BE2C (cell line): ENCODE measurements at regions not wholly inside any gene's neighbourhood (a gene's known extent, or its start where the extent isn't known, plus 50 kb on each side); places are given as distances from the start of the nearest gene placed in this dataset.

Experiments used
- DNase-seq: peaks from one replicate; pipeline ENCODE4 v3.0.0-alpha.2; 2020
- H3K27me3 ChIP-seq: fragments of 250-450 bp; sonication (Bioruptor Pico); 2 replicates; pipeline ENCODE4 v1.5.1; 2020; ENCODE audit warnings: mild to moderate bottlenecking
- H3K36me3 ChIP-seq: fragments of 250-450 bp; sonication (Bioruptor Pico); 2 replicates; pipeline ENCODE4 v1.5.1; 2020; ENCODE audit warnings: mild to moderate bottlenecking
- H3K4me1 ChIP-seq: fragments of 250-450 bp; sonication (Bioruptor Pico); 2 replicates; pipeline ENCODE4 v1.5.1; 2020
- H3K4me3 ChIP-seq: 2 replicates; pipeline ENCODE4 v1.5.1; 2011; ENCODE audit warnings: low read depth, low read length
- H3K9me3 ChIP-seq: fragments of 250-450 bp; sonication (Bioruptor Pico); 2 replicates; pipeline ENCODE4 v1.5.1; 2020
- TF ChIP-seq, protein P1 (sequence below): IDR thresholded peaks from 2 replicates; pipeline ENCODE4 v1.5.1; 2012; ENCODE audit warnings: mild to moderate bottlenecking, low read depth, low read length

DNA sequence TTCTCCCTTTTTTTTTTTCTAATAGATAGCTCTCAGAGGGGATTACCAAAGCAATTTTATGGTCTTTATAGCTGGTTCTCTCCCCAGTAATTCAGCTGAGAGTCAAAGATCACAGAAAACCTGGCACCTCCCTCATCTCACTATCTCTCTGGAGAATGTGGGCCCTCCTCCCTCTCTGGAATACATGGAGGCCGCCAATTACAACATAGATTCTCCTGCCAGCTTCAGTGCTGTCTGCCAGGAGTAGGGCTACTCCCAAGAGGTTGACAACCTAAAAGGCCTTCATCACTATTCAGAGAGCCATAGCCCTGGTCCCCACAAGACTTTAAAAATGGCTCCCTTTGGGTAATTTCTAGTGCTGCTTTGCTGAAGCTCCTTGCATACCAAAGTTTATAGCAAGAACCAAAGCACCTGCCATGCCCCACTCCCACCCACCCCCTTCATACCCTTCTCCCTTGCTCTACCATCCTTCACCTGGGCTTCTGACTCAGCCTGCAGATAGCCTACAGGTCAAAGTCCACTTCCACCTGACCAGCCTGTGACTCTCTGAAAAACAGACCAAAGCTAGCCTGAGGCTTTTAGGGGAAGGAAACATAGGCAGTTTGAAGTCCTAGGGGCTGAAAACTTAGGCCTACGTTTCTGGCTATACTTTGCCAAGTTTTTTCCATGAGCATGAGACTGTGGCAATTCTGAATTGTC is 472.3 kb downstream of the TNS1 start:
- H3K27me3 ChIP-seq, result no peaks in the 10 kb centered on the region
- no peaks in the 10 kb centered on the region for H3K9me3 ChIP-seq
- no peaks in the 10 kb centered on the region for H3K36me3 ChIP-seq
- DNase-seq, result no peak
- H3K4me3 ChIP-seq, result no peak overlapping the region
- TF ChIP-seq, protein P1, sequence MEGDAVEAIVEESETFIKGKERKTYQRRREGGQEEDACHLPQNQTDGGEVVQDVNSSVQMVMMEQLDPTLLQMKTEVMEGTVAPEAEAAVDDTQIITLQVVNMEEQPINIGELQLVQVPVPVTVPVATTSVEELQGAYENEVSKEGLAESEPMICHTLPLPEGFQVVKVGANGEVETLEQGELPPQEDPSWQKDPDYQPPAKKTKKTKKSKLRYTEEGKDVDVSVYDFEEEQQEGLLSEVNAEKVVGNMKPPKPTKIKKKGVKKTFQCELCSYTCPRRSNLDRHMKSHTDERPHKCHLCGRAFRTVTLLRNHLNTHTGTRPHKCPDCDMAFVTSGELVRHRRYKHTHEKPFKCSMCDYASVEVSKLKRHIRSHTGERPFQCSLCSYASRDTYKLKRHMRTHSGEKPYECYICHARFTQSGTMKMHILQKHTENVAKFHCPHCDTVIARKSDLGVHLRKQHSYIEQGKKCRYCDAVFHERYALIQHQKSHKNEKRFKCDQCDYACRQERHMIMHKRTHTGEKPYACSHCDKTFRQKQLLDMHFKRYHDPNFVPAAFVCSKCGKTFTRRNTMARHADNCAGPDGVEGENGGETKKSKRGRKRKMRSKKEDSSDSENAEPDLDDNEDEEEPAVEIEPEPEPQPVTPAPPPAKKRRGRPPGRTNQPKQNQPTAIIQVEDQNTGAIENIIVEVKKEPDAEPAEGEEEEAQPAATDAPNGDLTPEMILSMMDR, result no peak
- H3K4me1 ChIP-seq, result no peaks in the 10 kb centered on the region

DNA sequence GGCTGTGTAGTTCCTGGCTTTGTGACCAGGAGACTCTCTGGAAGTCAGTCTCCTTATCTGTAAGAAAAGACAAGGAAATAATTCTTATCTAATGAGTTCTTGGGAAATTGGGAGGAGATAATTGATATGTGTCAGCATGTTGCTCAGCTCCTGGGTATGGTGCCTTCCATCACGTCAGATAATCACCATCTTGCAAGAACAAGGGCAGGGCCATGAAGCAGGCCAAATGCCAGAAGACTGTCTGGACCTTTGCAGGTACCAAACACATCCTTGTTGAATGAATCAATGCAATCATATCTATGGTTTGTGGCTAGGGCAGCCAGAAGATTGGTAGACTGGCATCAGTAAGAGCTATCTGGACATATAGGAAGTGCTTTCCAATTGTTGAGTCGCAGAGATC is 473.5 kb downstream of the TNS1 start:
- H3K9me3 ChIP-seq, result no peaks in the 10 kb centered on the region
- no peak for DNase-seq
- TF ChIP-seq, protein P1, result no peak
- no peak overlapping the region for H3K4me3 ChIP-seq
- H3K4me1 ChIP-seq, result no peaks in the 10 kb centered on the region
- no peaks in the 10 kb centered on the region for H3K27me3 ChIP-seq
- no peaks in the 10 kb centered on the region for H3K36me3 ChIP-seq

DNA sequence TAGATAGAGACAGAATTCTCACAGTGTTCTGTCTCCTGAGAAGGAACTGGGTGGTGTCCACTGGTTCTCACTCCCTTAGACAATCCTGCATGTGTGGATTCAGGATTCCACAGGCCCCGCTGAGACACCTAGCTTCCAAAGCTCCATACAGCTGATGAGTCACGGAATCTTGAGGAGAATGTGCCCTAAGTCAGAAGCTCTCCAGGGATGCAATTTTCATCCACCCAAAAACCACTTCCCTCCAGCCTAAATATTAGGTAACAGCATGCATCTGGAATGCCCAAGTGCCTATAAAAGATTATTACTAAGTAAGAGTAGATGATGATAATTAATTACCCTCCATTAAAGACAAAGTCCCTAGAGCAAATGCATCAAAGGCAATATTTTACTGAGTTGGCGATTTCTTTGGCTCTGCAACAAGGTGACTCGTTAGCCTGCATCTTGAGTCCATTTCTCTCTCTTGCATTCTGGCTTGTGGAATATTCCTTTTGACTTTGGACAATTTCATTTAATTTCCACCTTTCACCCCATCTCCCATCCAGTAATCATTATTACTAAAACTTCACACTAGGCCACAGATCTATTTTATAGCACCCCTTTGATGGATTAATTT is 475.1 kb downstream of the TNS1 start:
- Histone ChIP-seq H3K4me1 (no peaks in the 10 kb centered on the region), H3K4me3 (no peak overlapping the region), H3K36me3 (no peaks in the 10 kb centered on the region), H3K27me3 (no peaks in the 10 kb centered on the region), H3K9me3 (no peaks in the 10 kb centered on the region)
- DNase-seq, result no peak
- TF ChIP-seq, protein P1, result no peak

DNA sequence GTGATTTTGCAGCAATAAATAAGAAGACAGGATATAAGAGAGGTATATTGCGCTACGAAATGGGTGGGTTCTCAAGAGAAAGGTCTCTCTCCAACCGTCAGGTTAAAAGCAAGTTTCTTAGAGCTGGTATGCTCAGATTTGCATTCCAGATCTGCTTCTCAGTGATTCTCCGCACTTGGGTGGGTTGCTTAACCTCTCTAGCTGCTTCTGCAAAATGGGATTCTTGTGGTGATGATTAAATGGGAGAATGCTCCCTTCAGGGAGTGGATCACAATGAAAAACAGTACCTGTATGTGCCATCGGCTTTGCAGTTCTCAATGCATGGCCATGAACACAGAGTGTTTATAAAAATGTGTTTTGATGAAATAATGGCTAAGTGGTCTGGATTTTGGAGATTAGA is 477.7 kb downstream of the TNS1 start:
- H3K27me3 ChIP-seq, result no peaks in the 10 kb centered on the region
- no peaks in the 10 kb centered on the region for H3K9me3 ChIP-seq
- TF ChIP-seq, protein P1, result no peak
- H3K4me3 ChIP-seq, result no peak overlapping the region
- H3K36me3 ChIP-seq, result no peaks in the 10 kb centered on the region
- no peaks in the 10 kb centered on the region for H3K4me1 ChIP-seq
- no peak for DNase-seq

DNA sequence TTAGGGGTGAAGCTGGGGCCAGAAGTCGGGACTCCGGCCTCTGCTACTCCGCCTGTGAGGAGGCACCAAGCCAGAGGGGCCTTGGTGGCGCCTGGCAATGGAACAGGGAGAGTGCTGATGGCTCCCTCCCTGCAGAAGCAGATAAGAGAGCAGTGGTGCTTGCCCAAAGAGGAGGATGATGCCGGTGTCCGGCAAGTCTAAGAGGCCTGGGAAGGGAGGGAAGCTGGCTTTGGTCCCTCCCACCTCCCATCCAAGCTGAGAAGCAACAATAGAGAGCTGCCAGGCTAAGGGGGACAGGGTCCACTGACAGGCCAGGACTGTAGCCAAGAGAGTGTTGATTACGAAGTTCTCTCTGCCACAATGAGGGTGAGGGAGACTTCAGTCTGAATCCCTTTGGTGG is 479.5 kb downstream of the TNS1 start:
- DNase-seq, result peak; percentile 8
- no peaks in the 10 kb centered on the region for H3K9me3 ChIP-seq

DNA sequence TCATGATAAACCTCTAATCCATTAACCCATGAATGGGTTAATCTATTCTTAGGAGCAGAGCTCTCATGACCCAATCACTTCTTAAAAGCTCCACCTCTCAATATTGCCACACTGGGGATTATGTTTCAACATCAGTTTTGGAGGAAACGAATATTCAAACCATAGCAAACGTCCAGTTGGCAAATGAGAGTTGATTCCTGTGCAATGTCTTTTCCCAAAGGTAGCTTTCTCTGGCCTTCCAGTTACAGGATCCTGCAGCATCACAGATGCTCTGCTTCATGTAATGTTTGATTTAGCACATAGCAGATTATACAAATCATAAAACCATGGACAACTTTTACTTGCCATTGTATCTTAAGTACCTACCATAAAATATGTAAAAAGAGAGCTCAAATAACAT is 481.0 kb downstream of the TNS1 start:
- Histone ChIP-seq H3K4me3 (no peak overlapping the region), H3K4me1 (no peaks in the 10 kb centered on the region), H3K9me3 (no peaks in the 10 kb centered on the region), H3K36me3 (no peaks in the 10 kb centered on the region), H3K27me3 (no peaks in the 10 kb centered on the region)
- TF ChIP-seq, protein P1, result no peak
- DNase-seq, result no peak

More for the DNA sequence above, 479.5 kb downstream of the TNS1 start:
- H3K27me3 ChIP-seq, result no peaks in the 10 kb centered on the region
- no peak overlapping the region for H3K4me3 ChIP-seq
- H3K36me3 ChIP-seq, result no peaks in the 10 kb centered on the region
- no peaks in the 10 kb centered on the region for H3K4me1 ChIP-seq
- TF ChIP-seq, protein P1, result no peak
